Fibroblast of skin of abdomen (primary cell): ENCODE measurements at regions not wholly inside any gene's neighbourhood (a gene's known extent, or its start where the extent isn't known, plus 50 kb on each side); places are given as distances from the start of the nearest gene placed in this dataset.
A peak's percentile ranks its signal among the peaks of the same experiment; 100 is the strongest.
"Not testable (repeated sequence)": the region's sequence is repeated elsewhere in the genome, so short reads cannot be mapped to it uniquely, and the experiment has no call there.

Source experiments
- DNase-seq: peaks from one replicate; pipeline ENCODE4 v3.0.0-alpha.2; 2013

- DNase-seq = not testable (repeated sequence)
Observed at GRCh38 chr6:142016666-142017065, 116.1 kb upstream of the GJE1 start.

- not testable (repeated sequence) for DNase-seq
Observed at GRCh38 chr6:142015463-142015862, 117.3 kb upstream of the GJE1 start.

- DNase-seq = no peak
Observed at GRCh38 chr6:142015011-142015410, 117.7 kb upstream of the GJE1 start.

- DNase-seq = peak; percentile 95
Observed at GRCh38 chr6:142014515-142014914, 118.2 kb upstream of the GJE1 start.

GRCh38 chr6:142013875-142014495, 118.7 kb upstream of the GJE1 start:
- peak; percentile 17 for DNase-seq

GRCh38 chr6:142013287-142013686, 119.4 kb upstream of the GJE1 start:
- peak; percentile 91 for DNase-seq

GRCh38 chr6:142011775-142012174, 121.0 kb upstream of the GJE1 start:
- no peak for DNase-seq

- DNase-seq = peak; percentile 54
Observed at GRCh38 chr6:142011156-142011555, 121.6 kb upstream of the GJE1 start.

GRCh38 chr6:142009647-142010046, 123.1 kb upstream of the GJE1 start:
- peak; percentile 93 for DNase-seq

- DNase-seq = no peak
Observed at GRCh38 chr6:142008781-142009180, 123.9 kb upstream of the GJE1 start.

GRCh38 chr6:142008016-142008735, 124.5 kb upstream of the GJE1 start:
- DNase-seq = no peak

GRCh38 chr6:142005021-142005420, 127.7 kb upstream of the GJE1 start:
- no peak for DNase-seq

- DNase-seq = no peak
Observed at GRCh38 chr6:142002825-142003405, 129.8 kb upstream of the GJE1 start.

GRCh38 chr6:141996823-141997222, 135.9 kb upstream of the GJE1 start:
- no peak for DNase-seq

GRCh38 chr6:141992109-141992508, 140.6 kb upstream of the GJE1 start:
- no peak for DNase-seq

GRCh38 chr6:141990840-141991239, 141.9 kb upstream of the GJE1 start:
- DNase-seq = no peak

GRCh38 chr6:141989706-141989959, 143.1 kb upstream of the GJE1 start:
- no peak for DNase-seq

- peak; percentile 80 for DNase-seq
Observed at GRCh38 chr6:141988954-141989705, 143.6 kb upstream of the GJE1 start.

GRCh38 chr6:141988327-141988726, 144.4 kb upstream of the GJE1 start:
- no peak for DNase-seq

- peak; percentile 5 for DNase-seq
Observed at GRCh38 chr6:141986457-141986856, 146.3 kb upstream of the GJE1 start.

GRCh38 chr6:141981190-141981589, 151.5 kb upstream of the GJE1 start:
- DNase-seq = no peak

GRCh38 chr6:141977782-141978181, 154.9 kb upstream of the GJE1 start:
- no peak for DNase-seq

GRCh38 chr6:141976994-141977393, 155.7 kb upstream of the GJE1 start:
- no peak for DNase-seq
